ENCODE measurements at regions not wholly inside any gene's neighbourhood (a gene's known extent, or its start where the extent isn't known, plus 50 kb on each side); places are given as distances from the start of the nearest gene placed in this dataset.
"Not testable (repeated sequence)": the region's sequence is repeated elsewhere in the genome, so short reads cannot be mapped to it uniquely, and the experiment has no call there.

GRCh38 chr9:41463924-41464323 lies 274.8 kb upstream of the ZNG1F start:
- H3K79me2 ChIP-seq (ENCODE audit: control insufficient read depth, insufficient read depth, low read length); H3K4me2 ChIP-seq (ENCODE audit: extremely low read depth, insufficient read depth, low read length); H3K9ac ChIP-seq (ENCODE audit: insufficient read depth, low read length); H3K4me3 ChIP-seq (replicated peaks in 1 of 4; ENCODE audit: control extremely low read depth in 1 of 4, insufficient read depth in 1 of 4, low read depth in 3 of 4, low read length in 4 of 4); H3K4me1 ChIP-seq (ENCODE audit: control insufficient read depth, extremely low read depth, insufficient read depth, low read length); H3K36me3 ChIP-seq (ENCODE audit: control insufficient read depth, insufficient read depth, low read length); DNase-seq (ENCODE audit: low read depth in 2 of 2); H2AFZ ChIP-seq (ENCODE audit: low read length); H3K9me3 ChIP-seq (ENCODE audit: control insufficient read depth, insufficient read depth, low read depth, low read length); H4K20me1 ChIP-seq (ENCODE audit: control insufficient read depth, extremely low read depth, insufficient read depth, low read length); H3K27ac ChIP-seq (ENCODE audit: insufficient read depth, low read length); H3K27me3 ChIP-seq (ENCODE audit: control insufficient read depth, insufficient read depth, low read length): not testable (repeated sequence)

- H3K27me3 ChIP-seq (ENCODE audit: control insufficient read depth, insufficient read depth, low read length); H3K4me3 ChIP-seq (replicated peaks in 1 of 4; ENCODE audit: control extremely low read depth in 1 of 4, insufficient read depth in 1 of 4, low read depth in 3 of 4, low read length in 4 of 4); H3K9me3 ChIP-seq (ENCODE audit: control insufficient read depth, insufficient read depth, low read depth, low read length); H2AFZ ChIP-seq (ENCODE audit: low read length); H4K20me1 ChIP-seq (ENCODE audit: control insufficient read depth, extremely low read depth, insufficient read depth, low read length); H3K79me2 ChIP-seq (ENCODE audit: control insufficient read depth, insufficient read depth, low read length); H3K4me1 ChIP-seq (ENCODE audit: control insufficient read depth, extremely low read depth, insufficient read depth, low read length); H3K27ac ChIP-seq (ENCODE audit: insufficient read depth, low read length); H3K9ac ChIP-seq (ENCODE audit: insufficient read depth, low read length); H3K4me2 ChIP-seq (ENCODE audit: extremely low read depth, insufficient read depth, low read length); H3K36me3 ChIP-seq (ENCODE audit: control insufficient read depth, insufficient read depth, low read length): not testable (repeated sequence)
- DNase-seq (ENCODE audit: low read depth in 2 of 2), result peak; percentile 22 to 50
Measured at GRCh38 chr9:41458394-41458793, 269.3 kb upstream of the ZNG1F start.
